AG04449 (cell line): ENCODE measurements at regions not wholly inside any gene's neighbourhood (a gene's known extent, or its start where the extent isn't known, plus 50 kb on each side); places are given as distances from the start of the nearest gene placed in this dataset.
"Not testable (repeated sequence)": the region's sequence is repeated elsewhere in the genome, so short reads cannot be mapped to it uniquely, and the experiment has no call there.

Experiments used
- CTCF ChIA-PET: fragments of 350-600 bp; formaldehyde crosslinking; extraction: SDS; loops from one replicate; lab custom pipeline; 2021; ENCODE audit warnings: antibody characterized with exemption; lab: Yijun Ruan, JAX
- POLR2A ChIA-PET: fragments of 400-600, 350-600 bp; formaldehyde crosslinking; extraction: SDS; loops from one replicate; lab custom pipeline; 2020; ENCODE audit warnings: antibody characterized with exemption, inconsistent platforms; lab: Yijun Ruan, JAX
- DNase-seq: peaks from one replicate; pipeline ENCODE4 v3.0.0-alpha.2; 2010; ENCODE audit warnings: low read depth, low spot score
- H3K4me3 ChIP-seq: 2 replicates; pipeline ENCODE4 v1.5.1; 2011; ENCODE audit warnings: low read depth, mild to moderate bottlenecking, control low read depth, low read length
- TF ChIP-seq, protein P1 (sequence below): IDR thresholded peaks from one replicate; pipeline ENCODE4 v1.5.1; 2011; ENCODE audit warnings: mild to moderate bottlenecking, moderate library complexity, low read length, control low read depth, inconsistent platforms; ENCODE audit not compliant: insufficient read depth; ENCODE audit errors: missing control alignments

DNA sequence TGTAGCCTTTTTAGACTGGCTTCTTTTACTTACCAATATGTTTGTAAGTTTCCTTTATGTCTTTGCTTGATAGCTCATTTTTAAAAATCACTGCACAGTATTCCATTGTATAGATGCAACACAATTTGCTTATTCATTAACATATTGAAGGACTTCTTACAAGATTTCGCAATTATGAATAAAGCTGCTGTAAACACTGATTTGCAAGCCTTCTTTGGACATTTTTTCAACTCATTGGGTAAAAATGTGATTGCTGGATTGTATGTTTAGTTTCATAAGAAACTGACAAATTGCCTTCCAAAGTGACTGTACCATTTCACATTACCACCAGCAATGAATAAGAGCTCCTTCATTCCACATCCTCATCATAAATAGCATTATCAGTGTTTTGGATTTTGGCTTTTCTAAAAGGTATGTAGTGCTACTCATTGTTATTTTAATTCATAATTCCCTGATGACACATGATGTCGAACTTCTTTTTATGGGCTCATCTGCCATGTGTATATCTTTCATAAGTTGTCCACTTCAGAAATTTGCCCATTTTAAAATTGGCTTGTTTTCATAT, 80.7 kb downstream of the TFAP2B start:
- H3K4me3 ChIP-seq, result no peak overlapping the region
- POLR2A ChIA-PET, result no interaction called here
- TF ChIP-seq, protein P1, sequence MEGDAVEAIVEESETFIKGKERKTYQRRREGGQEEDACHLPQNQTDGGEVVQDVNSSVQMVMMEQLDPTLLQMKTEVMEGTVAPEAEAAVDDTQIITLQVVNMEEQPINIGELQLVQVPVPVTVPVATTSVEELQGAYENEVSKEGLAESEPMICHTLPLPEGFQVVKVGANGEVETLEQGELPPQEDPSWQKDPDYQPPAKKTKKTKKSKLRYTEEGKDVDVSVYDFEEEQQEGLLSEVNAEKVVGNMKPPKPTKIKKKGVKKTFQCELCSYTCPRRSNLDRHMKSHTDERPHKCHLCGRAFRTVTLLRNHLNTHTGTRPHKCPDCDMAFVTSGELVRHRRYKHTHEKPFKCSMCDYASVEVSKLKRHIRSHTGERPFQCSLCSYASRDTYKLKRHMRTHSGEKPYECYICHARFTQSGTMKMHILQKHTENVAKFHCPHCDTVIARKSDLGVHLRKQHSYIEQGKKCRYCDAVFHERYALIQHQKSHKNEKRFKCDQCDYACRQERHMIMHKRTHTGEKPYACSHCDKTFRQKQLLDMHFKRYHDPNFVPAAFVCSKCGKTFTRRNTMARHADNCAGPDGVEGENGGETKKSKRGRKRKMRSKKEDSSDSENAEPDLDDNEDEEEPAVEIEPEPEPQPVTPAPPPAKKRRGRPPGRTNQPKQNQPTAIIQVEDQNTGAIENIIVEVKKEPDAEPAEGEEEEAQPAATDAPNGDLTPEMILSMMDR, result no peak
- CTCF ChIA-PET, result no interaction called here
- no peak for DNase-seq

DNA sequence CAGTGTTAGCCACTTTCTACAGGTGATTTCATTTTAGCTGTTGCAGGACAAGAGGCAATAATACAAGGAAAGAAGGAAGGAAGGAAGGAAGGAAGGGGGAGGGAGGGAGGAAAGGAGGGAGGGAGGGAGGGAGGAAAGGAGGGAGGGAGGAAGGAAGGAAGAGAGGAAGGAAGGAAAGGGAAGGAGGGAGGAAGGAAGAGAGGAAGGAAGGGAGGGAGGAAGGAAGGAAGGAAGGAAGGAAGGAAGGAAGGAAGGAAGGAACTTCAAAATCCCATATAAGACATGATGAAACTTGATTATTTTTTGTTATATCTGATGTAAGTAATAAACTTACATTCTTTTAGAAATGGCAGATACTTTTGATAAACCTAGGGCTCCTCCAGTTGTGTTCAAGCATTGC, 83.6 kb downstream of the TFAP2B start:
- ChIA-PET POLR2A (no interaction called here), CTCF (no interaction called here)
- no peak overlapping the region for H3K4me3 ChIP-seq
- TF ChIP-seq, protein P1, result no peak
- no peak for DNase-seq

DNA sequence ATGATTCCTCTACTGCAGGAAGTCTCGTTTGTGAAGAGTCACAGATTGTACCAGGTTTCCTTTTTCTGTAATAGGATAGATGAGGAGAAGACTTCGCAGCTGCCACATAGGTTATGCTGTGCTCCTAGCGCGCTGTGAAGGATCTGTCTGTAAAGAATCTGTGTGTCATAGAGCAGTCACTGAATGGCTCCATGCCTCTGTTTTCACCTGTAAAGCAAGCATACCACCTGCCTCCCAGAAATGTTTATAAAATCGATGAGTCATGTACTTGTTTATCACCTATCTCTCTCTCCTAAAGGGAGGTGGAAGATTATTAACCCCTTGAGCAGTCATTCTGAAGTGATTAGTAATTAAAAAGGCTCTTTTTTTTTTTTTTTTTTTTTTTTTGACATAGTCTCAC, 86.6 kb downstream of the TFAP2B start:
- TF ChIP-seq, protein P1, result no peak
- no peak overlapping the region for H3K4me3 ChIP-seq
- POLR2A ChIA-PET, result no interaction called here
- CTCF ChIA-PET, result no interaction called here
- no peak for DNase-seq

DNA sequence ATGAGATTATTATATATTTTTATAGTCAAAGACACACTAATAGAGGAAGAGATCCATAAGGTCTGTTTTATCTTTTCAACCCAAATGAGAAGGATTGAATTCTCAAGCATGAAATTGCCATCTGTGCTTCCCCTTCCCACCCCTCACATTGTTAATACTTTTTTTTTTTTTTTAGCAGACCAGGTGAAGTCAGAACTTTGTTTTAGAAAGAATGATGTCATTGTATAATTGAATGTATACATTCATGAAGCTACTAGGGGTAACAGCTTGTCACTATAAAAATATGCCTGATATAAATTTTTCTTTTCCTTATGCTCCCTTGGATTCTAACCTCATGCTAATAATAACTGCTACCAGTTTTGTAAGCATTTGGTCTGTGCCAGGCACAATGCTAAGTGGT, 88.9 kb downstream of the TFAP2B start:
- CTCF ChIA-PET, result no interaction called here
- DNase-seq, result no peak
- no peak overlapping the region for H3K4me3 ChIP-seq
- POLR2A ChIA-PET, result no interaction called here
- TF ChIP-seq, protein P1, result no peak

DNA sequence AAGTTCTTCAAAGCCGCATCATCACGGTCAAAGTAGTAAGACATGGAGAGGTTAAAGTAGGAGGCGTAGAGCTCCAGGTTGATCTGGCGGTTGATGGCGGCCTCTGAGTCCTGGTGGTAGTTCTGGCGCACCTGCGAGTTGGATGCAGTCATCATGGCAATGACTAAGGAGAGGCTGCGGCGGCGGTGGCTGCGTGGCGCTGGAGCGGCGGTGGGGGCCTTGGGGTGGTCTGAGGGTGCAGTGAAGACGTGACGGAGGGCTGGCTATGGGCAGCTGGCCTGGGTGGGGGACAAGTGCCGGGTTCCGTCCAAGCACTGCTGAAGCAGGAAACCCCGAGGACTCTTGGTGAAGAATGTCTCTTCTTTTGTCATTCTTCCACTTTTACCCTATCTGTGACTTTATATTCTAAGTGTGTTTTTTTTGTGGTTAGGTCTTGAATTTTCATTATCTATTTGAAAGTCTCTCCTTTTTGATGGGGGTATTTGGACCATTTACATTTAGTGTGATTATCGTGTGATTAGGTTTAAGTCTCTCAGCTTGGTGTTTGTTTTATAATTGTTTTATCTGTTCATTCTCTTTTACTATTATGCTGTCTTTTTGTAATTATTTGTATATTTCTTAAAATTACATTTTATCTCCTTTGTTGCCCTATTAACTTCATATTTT, 94.6 kb downstream of the TFAP2B start:
- H3K4me3 ChIP-seq, result no peak overlapping the region
- CTCF ChIA-PET, result no interaction called here
- DNase-seq, result no peak
- TF ChIP-seq, protein P1, result no peak
- POLR2A ChIA-PET, result no interaction called here

DNA sequence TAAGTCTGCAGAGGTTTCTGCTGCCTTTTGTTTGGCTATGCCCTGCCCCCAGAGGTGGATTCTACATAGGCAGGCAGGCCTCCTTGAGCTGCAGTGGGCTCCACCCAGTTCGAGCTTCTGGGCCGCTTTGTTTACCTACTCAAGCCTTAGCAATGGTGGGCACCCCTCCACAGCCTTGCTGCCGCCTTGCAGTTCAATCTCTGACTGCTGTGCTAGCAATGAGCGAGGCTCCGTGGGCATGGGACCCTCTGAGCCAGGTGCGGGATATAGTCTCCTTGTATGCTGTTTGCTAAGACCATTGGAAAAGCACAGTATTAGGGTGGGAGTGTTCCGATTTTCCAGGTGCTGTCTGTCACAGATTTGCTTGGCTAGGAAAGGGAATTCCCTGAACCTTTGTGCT, 102.7 kb downstream of the TFAP2B start:
- H3K4me3 ChIP-seq, DNase-seq, POLR2A ChIA-PET, CTCF ChIA-PET: not testable (repeated sequence)

DNA sequence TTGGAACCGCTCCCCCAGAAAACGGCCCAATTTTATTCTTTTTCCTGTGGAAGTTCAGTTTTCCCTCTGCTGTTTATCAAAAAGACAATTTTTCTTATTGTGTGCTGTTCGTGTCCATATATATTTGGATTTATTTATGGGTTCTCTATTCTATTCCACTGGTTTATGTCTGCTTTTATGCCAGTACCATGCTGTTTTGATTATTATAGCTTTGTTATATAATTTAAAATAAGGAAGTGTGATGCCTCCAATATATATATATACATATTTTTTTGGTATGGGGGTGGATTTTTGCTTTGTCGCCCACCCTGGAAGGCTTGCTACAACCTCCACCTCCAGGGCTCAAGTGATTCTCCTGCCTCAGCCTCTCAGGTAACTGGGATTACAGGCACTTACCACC, 103.3 kb downstream of the TFAP2B start:
- ChIA-PET POLR2A (no interaction called here), CTCF (no interaction called here)
- no peak for DNase-seq
- no peak overlapping the region for H3K4me3 ChIP-seq
- TF ChIP-seq, protein P1, result no peak
